Spinal cord (tissue), 9 donors: ENCODE measurements at regions not wholly inside any gene's neighbourhood (a gene's known extent, or its start where the extent isn't known, plus 50 kb on each side); places are given as distances from the start of the nearest gene placed in this dataset.
A peak's percentile ranks its signal among the peaks of the same experiment; 100 is the strongest.
"Not testable (repeated sequence)": the region's sequence is repeated elsewhere in the genome, so short reads cannot be mapped to it uniquely, and the experiment has no call there.

Experiments
- DNase-seq, 6 donors: peaks; one replicate each; pipeline versions ENCODE4 v3.0.0 to v3.0.0-alpha.2; 2013 to 2015; ENCODE audit warnings: low spot score in 6 of 6, low read depth in 4 of 6
- H3K27ac ChIP-seq: one replicate; pipeline ENCODE4 v1.5.1; 2013; ENCODE audit warnings: low read depth, low read length, control low read depth
- H3K27me3 ChIP-seq: one replicate; pipeline ENCODE4 v1.6.1; 2013; ENCODE audit warnings: low read length; ENCODE audit not compliant: control insufficient read depth, insufficient read depth
- H3K36me3 ChIP-seq: one replicate; pipeline ENCODE4 v1.6.1; 2013; ENCODE audit warnings: low read length; ENCODE audit not compliant: control insufficient read depth, insufficient read depth
- H3K4me1 ChIP-seq: one replicate; pipeline ENCODE4 v1.6.1; 2013; ENCODE audit warnings: low read length; ENCODE audit not compliant: control insufficient read depth, insufficient read depth
- H3K4me3 ChIP-seq: one replicate; pipeline ENCODE4 v1.5.1; 2013; ENCODE audit warnings: low read depth, low read length, control low read depth
- H3K9me3 ChIP-seq: one replicate; pipeline ENCODE4 v1.6.1; 2013; ENCODE audit warnings: low read length; ENCODE audit not compliant: control insufficient read depth, insufficient read depth
- WGBS: methylation state at CpG from one replicate; pipeline ENCODE4 v1.1.5; 2013; ENCODE audit warnings: missing lambda C conversion rate; ENCODE audit not compliant: insufficient coverage; 5-methylcytosine and 5-hydroxymethylcytosine counted together
- donor health status: healthy.

- Histone ChIP-seq H3K9me3 (no peaks in the 10 kb centered on the region), H3K27ac (no peak overlapping the region), H3K4me3 (no peak overlapping the region), H3K36me3 (no peaks in the 10 kb centered on the region), H3K4me1 (no peaks in the 10 kb centered on the region), H3K27me3 (no peaks in the 10 kb centered on the region)
- 93% methylated on average over 46 of the region's 48 CpGs for WGBS
- DNase-seq, result no peak
Observed at GRCh38 chr2:182608181-182608845, 107.7 kb upstream of the DNAJC10 start.

GRCh38 chr2:182609005-182609404 lies 107.1 kb upstream of the DNAJC10 start:
- not testable (repeated sequence) for DNase-seq, H3K27ac ChIP-seq, H3K4me3 ChIP-seq, H3K9me3 ChIP-seq, H3K27me3 ChIP-seq, H3K36me3 ChIP-seq, H3K4me1 ChIP-seq
- WGBS, result 100% methylated on average over 2 of the region's 4 CpGs

DNA sequence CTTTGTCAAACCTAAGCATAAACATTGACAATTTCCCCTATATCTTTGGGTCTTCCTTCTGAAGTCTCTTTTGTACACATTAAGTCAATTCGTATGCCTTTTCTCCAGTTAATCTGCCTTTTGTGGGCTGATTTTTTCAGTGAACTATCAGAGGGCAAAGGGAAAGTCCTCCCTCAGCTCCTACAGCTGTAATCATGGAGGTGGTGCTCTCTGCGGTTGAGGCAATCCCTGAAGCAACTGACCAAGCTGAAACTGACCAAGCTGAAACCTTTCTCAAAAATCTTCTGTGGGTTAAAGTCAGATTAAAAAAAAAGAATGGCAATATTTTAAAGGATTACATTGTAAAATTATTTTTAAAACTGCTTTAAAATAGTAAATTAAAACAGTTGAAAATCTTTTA lies 105.8 kb upstream of the DNAJC10 start:
- no peak for DNase-seq
- Histone ChIP-seq H3K27me3 (no peaks in the 10 kb centered on the region), H3K27ac (no peak overlapping the region), H3K4me3 (no peak overlapping the region), H3K36me3 (no peaks in the 10 kb centered on the region), H3K4me1 (no peaks in the 10 kb centered on the region), H3K9me3 (no peaks in the 10 kb centered on the region)
- no CpG with 5 or more reads among the region's 2 CpGs for WGBS

DNA sequence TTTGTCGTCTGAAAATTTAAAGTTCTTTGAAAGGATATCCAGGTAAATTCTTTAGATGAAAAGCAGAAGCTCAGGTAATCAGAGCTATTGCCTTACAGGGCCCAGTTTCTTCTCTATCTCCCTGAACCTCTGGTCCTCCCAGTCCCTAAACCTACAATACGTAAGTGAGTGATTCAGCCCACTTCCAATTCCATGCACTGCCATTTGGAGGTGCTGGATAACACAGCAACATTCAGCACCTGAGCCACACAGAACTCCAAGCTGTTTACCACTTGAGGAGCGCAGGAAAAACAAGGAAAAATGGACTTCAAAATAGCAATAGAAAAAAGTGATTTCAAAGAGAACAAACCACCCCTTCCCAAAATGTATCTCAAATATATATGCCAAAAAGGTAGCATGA lies 105.0 kb upstream of the DNAJC10 start:
- Histone ChIP-seq H3K27me3 (no peaks in the 10 kb centered on the region), H3K4me3 (no peak overlapping the region), H3K9me3 (no peaks in the 10 kb centered on the region), H3K27ac (no peak overlapping the region), H3K4me1 (no peaks in the 10 kb centered on the region), H3K36me3 (no peaks in the 10 kb centered on the region)
- DNase-seq, result no peak
- 100% methylated on average over 1 of the region's 3 CpGs for WGBS

GRCh38 chr2:182615036-182615435 lies 101.0 kb upstream of the DNAJC10 start:
- DNase-seq, result no peak
- Histone ChIP-seq H3K4me3 (no peak overlapping the region), H3K27ac (no peak overlapping the region), H3K27me3 (no peaks in the 10 kb centered on the region), H3K36me3 (no peaks in the 10 kb centered on the region), H3K4me1 (no peaks in the 10 kb centered on the region), H3K9me3 (no peaks in the 10 kb centered on the region)

DNA sequence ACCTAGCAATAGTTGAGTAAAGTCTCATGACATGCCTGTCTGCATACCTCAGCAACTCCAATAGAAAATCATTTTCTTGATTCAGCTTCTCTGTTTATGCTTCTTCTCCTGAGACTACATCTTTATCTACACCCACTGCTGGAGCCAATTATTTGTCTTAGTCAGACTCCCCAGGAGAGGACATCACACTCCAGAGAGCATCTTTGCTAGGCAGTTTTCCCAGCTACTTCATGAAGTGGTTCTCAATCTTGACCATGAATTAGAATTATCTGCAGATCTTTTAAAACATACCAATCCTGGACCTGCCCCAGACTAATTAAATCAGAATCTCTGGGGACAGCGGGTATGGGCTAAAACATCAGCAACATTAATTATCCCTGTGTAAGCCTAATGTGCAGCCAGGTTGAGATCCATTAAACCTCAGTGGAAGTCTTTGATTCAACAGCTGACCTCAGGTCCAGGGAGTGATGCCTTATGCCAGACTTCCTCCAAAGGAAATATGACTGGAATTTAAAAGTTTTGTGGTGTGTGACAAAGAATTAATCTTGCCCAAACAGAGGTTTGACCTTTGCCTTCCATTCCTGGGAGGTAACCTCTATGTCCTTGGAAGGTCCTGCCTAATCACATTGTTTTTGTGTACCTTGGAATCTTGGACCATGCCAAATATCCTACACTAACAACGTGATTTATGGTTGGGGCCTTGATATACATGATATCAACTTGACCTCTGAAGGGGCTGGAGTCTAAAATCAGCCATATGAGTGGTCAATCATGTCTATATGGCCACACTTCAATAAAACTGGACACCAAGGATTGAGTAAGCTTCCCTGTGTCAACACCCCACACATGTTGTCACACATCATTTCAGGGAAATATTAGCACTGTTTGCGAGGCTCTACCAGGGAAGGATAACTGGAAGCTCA lies 99.3 kb upstream of the DNAJC10 start:
- no peaks in the 10 kb centered on the region for H3K4me1 ChIP-seq

DNA sequence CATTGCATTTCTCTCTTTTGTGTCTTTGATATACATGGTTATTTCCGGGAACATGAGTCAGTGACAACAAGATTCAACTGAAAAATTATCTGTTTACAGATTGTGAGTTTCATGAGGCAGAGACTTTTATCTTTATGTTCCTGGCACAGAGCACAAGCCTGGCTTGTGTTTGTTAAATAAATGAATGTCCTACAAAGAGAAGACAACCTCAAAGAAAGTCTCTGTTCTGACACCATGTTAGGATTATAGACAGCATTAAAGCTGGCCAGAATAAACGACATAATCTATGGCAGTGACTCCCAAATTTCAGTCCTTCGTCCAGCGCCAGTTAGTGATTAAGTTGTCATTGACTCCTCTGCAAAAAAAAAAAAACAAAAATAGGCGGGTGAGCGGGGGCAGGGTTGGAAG lies 97.4 kb upstream of the DNAJC10 start:
- 20% methylated on average over 1 of the region's 6 CpGs for WGBS
- Histone ChIP-seq H3K27ac (no peak overlapping the region), H3K4me3 (no peak overlapping the region), H3K9me3 (no peaks in the 10 kb centered on the region), H3K27me3 (no peaks in the 10 kb centered on the region), H3K36me3 (no peaks in the 10 kb centered on the region), H3K4me1 (no peaks in the 10 kb centered on the region)
- peak in 1 of 6 donors; percentile 24 for DNase-seq

More for the DNA sequence above, 99.3 kb upstream of the DNAJC10 start:
- no peaks in the 10 kb centered on the region for H3K36me3 ChIP-seq
- no peak overlapping the region for H3K27ac ChIP-seq
- no peak for DNase-seq
- H3K9me3 ChIP-seq, result no peaks in the 10 kb centered on the region
- no peak overlapping the region for H3K4me3 ChIP-seq
- WGBS, result 93% methylated on average over 2 of the region's 3 CpGs
- H3K27me3 ChIP-seq, result no peaks in the 10 kb centered on the region

DNA sequence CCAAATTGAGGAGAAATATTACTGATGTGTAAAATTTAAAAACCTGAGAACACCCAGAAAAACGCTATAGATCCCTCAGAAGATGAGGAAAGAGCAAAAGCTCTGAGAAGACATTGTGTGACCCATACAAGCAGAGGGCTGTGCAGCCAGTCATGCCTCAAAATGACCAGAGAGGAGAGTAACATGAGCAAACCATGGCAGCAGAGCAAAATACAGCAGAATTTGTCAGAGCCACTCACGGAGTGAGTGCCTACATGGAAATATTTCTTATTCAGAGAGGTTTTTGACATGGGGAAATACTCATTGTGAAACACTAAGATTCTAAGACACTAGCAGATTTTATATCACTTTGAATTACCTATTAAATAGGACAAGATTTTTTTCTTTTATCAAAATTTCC lies 96.8 kb upstream of the DNAJC10 start:
- Histone ChIP-seq H3K4me3 (no peak overlapping the region), H3K27ac (no peak overlapping the region), H3K9me3 (no peaks in the 10 kb centered on the region), H3K4me1 (no peaks in the 10 kb centered on the region), H3K27me3 (no peaks in the 10 kb centered on the region), H3K36me3 (no peaks in the 10 kb centered on the region)
- DNase-seq, result no peak
- WGBS, result 90% methylated on average over 1 of the region's 2 CpGs

GRCh38 chr2:182621191-182621590 lies 94.9 kb upstream of the DNAJC10 start:
- DNase-seq, result no peak
- Histone ChIP-seq H3K9me3 (no peaks in the 10 kb centered on the region), H3K4me3 (no peak overlapping the region), H3K36me3 (no peaks in the 10 kb centered on the region), H3K4me1 (no peaks in the 10 kb centered on the region), H3K27ac (no peak overlapping the region), H3K27me3 (no peaks in the 10 kb centered on the region)
- no CpG with 5 or more reads among the region's 1 CpG for WGBS

DNA sequence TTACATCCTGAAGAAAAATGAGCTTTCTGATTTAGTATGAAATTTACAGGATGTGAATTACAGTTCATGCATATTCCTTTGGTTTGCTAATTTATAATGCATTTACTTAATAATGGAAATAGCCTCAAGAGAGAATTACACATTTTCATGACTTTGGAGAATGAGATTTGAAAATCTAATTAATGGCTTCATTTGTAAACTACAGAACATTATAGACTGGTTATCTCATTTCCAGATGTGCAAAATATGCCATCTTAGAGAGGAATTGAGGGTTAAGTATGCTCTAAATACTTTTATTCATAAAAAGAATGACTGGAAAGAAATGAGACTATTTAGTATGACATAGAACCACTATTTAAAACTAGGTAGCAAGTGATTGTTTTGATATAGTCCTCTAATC lies 94.2 kb upstream of the DNAJC10 start:
- Histone ChIP-seq H3K9me3 (no peaks in the 10 kb centered on the region), H3K36me3 (no peaks in the 10 kb centered on the region), H3K27ac (no peak overlapping the region), H3K4me1 (no peaks in the 10 kb centered on the region), H3K27me3 (no peaks in the 10 kb centered on the region), H3K4me3 (no peak overlapping the region)
- DNase-seq, result peak in 1 of 6 donors; percentile 13
